ENCODE measurements at regions not wholly inside any gene's neighbourhood (a gene's known extent, or its start where the extent isn't known, plus 50 kb on each side); places are given as distances from the start of the nearest gene placed in this dataset.

DNA sequence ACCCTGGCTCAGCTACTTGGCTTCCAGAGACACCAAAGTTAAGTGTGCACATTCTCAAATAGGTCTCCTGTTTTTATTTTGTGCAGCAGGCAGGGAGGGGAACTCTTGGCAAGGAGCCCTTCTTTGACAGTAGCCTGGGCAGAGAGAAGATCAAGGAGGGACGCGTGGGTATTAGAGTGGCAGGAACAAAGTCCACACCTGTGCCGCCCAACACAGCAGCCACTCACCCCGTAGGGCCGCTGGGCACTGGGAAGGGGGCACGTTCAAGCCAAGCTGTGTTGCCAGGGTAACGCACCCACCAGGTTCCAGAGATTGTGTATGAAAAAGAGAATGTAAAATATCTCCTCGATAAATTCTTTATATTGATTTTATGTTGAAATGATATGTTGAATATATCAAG, 229.3 kb upstream of the AGAP1 start:
- TF ChIP-seq POLR2AphosphoS5 (IDR thresholded peaks at IDR 0.05) (no peak), POLR2A (IDR thresholded peaks at IDR 0.05) (no peak), EP300 (IDR thresholded peaks at IDR 0.05; ENCODE audit: low read depth) (no peak)
- TF ChIP-seq, protein P1, sequence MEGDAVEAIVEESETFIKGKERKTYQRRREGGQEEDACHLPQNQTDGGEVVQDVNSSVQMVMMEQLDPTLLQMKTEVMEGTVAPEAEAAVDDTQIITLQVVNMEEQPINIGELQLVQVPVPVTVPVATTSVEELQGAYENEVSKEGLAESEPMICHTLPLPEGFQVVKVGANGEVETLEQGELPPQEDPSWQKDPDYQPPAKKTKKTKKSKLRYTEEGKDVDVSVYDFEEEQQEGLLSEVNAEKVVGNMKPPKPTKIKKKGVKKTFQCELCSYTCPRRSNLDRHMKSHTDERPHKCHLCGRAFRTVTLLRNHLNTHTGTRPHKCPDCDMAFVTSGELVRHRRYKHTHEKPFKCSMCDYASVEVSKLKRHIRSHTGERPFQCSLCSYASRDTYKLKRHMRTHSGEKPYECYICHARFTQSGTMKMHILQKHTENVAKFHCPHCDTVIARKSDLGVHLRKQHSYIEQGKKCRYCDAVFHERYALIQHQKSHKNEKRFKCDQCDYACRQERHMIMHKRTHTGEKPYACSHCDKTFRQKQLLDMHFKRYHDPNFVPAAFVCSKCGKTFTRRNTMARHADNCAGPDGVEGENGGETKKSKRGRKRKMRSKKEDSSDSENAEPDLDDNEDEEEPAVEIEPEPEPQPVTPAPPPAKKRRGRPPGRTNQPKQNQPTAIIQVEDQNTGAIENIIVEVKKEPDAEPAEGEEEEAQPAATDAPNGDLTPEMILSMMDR (IDR thresholded peaks at IDR 0.05), result no peak
